IMR-90 (cell line): ENCODE measurements at regions not wholly inside any gene's neighbourhood (a gene's known extent, or its start where the extent isn't known, plus 50 kb on each side); places are given as distances from the start of the nearest gene placed in this dataset.

Experiments
- CEBPB ChIP-seq: IDR thresholded peaks from 2 replicates; pipeline ENCODE4 v1.6.1; 2012; ENCODE audit warnings: low read depth, low read length, improper control_type of control experiment
- CTCF ChIP-seq: conservative IDR thresholded peaks from 2 replicates; pipeline ENCODE4 v1.5.1; 2012; ENCODE audit warnings: mild to moderate bottlenecking, low read depth, low read length, improper control_type of control experiment

GRCh38 chr2:57105694-57106093, 921.9 kb downstream of the CCDC85A start:
- TF ChIP-seq CTCF (no peak), CEBPB (no peak)
